B cell (primary cell): ENCODE measurements at regions not wholly inside any gene's neighbourhood (a gene's known extent, or its start where the extent isn't known, plus 50 kb on each side); places are given as distances from the start of the nearest gene placed in this dataset.

Experiments used
- ATAC-seq: fragments of 200-7000 bp; cut with Tn5 transposase; one replicate; pipeline ENCODE4 v1.10.0; 2021; ENCODE audit warnings: low read depth, mild to moderate bottlenecking, moderate number of reproducible peaks, moderate library complexity
- CTCF ChIA-PET: fragments of 350-600 bp; sonication (Branson Sonifier 250); formaldehyde crosslinking; loops from one replicate; lab custom pipeline; 2021; ENCODE audit warnings: antibody characterized with exemption, inconsistent platforms; lab: Charles Lee
- POLR2A ChIA-PET: fragments of 350-600 bp; sonication (Branson Sonifier 250); formaldehyde crosslinking; loops from one replicate; lab custom pipeline; 2021; ENCODE audit warnings: antibody characterized with exemption; lab: Charles Lee
- DNase-seq: peaks from one replicate; pipeline ENCODE4 v3.0.0; 2013
- H2AFZ ChIP-seq: 2 replicates; pipeline ENCODE4 v1.6.1; 2012; ENCODE audit warnings: mild to moderate bottlenecking, low read depth, low read length; ENCODE audit not compliant: insufficient read depth, poor library complexity, severe bottlenecking
- H3K27ac ChIP-seq, 2 donors: 1 replicate in 1 of 2; 2 replicates in 1 of 2; pipeline ENCODE4 v1.5.1; 2012 to 2013; ENCODE audit warnings: low read length in 2 of 2, mild to moderate bottlenecking in 2 of 2, moderate library complexity in 1 of 2
- H3K27me3 ChIP-seq, 4 experiments: fragments of 200-600 bp in 1 of 4; sonication (generic) in 1 of 4; replicated peaks in 1 of 4; 1 replicate in 2 of 4; 2 replicates in 2 of 4; pipeline versions ENCODE4 v1.6.1 to v1.7.0; 2013 to 2016; ENCODE audit warnings: low read length in 3 of 4, mild to moderate bottlenecking in 2 of 4, mixed read lengths in 1 of 4, moderate library complexity in 1 of 4; ENCODE audit not compliant: insufficient read depth in 4 of 4, control insufficient read depth in 3 of 4; ENCODE audit errors: control extremely low read depth in 1 of 4
- H3K36me3 ChIP-seq, 2 experiments: replicated peaks in 1 of 2; 1 replicate in 1 of 2; 2 replicates in 1 of 2; pipeline versions ENCODE4 v1.6.1 to v1.7.1; 2013; ENCODE audit warnings: low read length in 1 of 2; ENCODE audit not compliant: insufficient read depth in 2 of 2, control insufficient read depth in 1 of 2; ENCODE audit errors: control extremely low read depth in 1 of 2, extremely low read depth in 1 of 2
- H3K4me1 ChIP-seq, 2 donors: fragments of 200-600 bp in 1 of 2; sonication (generic) in 1 of 2; 1 replicate in 1 of 2; 2 replicates in 1 of 2; pipeline versions ENCODE4 v1.5.1 to v1.6.1; 2013 to 2017; ENCODE audit warnings: low read length in 2 of 2; ENCODE audit not compliant: control insufficient read depth in 2 of 2, insufficient read depth in 2 of 2
- H3K4me2 ChIP-seq: replicated peaks from 2 replicates; pipeline ENCODE3; 2012; ENCODE audit warnings: mild to moderate bottlenecking, low read depth, low read length; ENCODE audit not compliant: poor library complexity, severe bottlenecking
- H3K4me3 ChIP-seq, 5 experiments: fragments of 200-600 bp in 1 of 5; sonication (generic) in 1 of 5; 1 replicate in 3 of 5; 2 replicates in 2 of 5; pipeline versions ENCODE4 v1.5.1 to v1.7.0; 2011 to 2016; ENCODE audit warnings: low read length in 4 of 5, mild to moderate bottlenecking in 4 of 5, low read depth in 2 of 5, control low read depth in 1 of 5, moderate library complexity in 1 of 5; ENCODE audit not compliant: insufficient read depth in 1 of 5; ENCODE audit errors: control extremely low read depth in 1 of 5, extremely low read depth in 1 of 5
- H3K79me2 ChIP-seq: fragments of 200-600 bp; sonication (generic); one replicate; pipeline ENCODE4 v1.6.0; 2016; ENCODE audit warnings: low read length; ENCODE audit not compliant: control insufficient read depth, insufficient read depth
- H3K9ac ChIP-seq: fragments of 200-600 bp; sonication (generic); 2 replicates; pipeline ENCODE4 v1.6.1; 2017; ENCODE audit warnings: mild to moderate bottlenecking, low read length, moderate library complexity
- H3K9me3 ChIP-seq, 3 donors: one replicate each; pipeline versions ENCODE4 v1.6.1 to v1.7.1; 2013; ENCODE audit warnings: low read length in 2 of 3; ENCODE audit not compliant: control insufficient read depth in 2 of 3, insufficient read depth in 1 of 3; ENCODE audit errors: control extremely low read depth in 1 of 3
- H4K20me1 ChIP-seq: 2 replicates; pipeline ENCODE4 v1.6.0; 2012; ENCODE audit warnings: mild to moderate bottlenecking, low read length; ENCODE audit not compliant: insufficient read depth, control insufficient read depth, poor library complexity, severe bottlenecking
- H3K27ac Mint-ChIP-seq: one replicate; pipeline ENCODE4 v1.8.0; 2021; ENCODE audit warnings: mixed read lengths
- H3K27me3 Mint-ChIP-seq: one replicate; pipeline ENCODE4 v1.8.0; 2021; ENCODE audit warnings: mixed read lengths
- H3K4me1 Mint-ChIP-seq: one replicate; pipeline ENCODE4 v1.8.0; 2021; ENCODE audit warnings: mixed read lengths
- H3K4me3 Mint-ChIP-seq: one replicate; pipeline ENCODE4 v1.8.0; 2021; ENCODE audit warnings: mixed read lengths
- H3K9me3 Mint-ChIP-seq: one replicate; pipeline ENCODE4 v1.8.0; 2022; ENCODE audit warnings: mixed read lengths; ENCODE audit not compliant: insufficient read depth
- EZH2 ChIP-seq: IDR thresholded peaks from 2 replicates; pipeline ENCODE4 v1.6.1; 2012; ENCODE audit warnings: borderline replicate concordance, low read depth, mild to moderate bottlenecking, moderate library complexity, low read length; ENCODE audit not compliant: insufficient read depth, poor library complexity, severe bottlenecking
- WGBS: methylation state at CpG from one replicate; pipeline ENCODE4 v1.1.5; 2013; ENCODE audit warnings: missing lambda C conversion rate; ENCODE audit not compliant: insufficient coverage; 5-methylcytosine and 5-hydroxymethylcytosine counted together
- intact Hi-C: fragments of 100-400 bp; cut with micrococcal nuclease; formaldehyde crosslinking; loops from one replicate; pipeline ENCODE4 v1.10.0; 2022
- TF ChIP-seq, protein P1 (sequence below): fragments of 200-600 bp; IDR thresholded peaks from one replicate; pipeline ENCODE4 v1.8.0; 2022; ENCODE audit warnings: antibody characterized with exemption, mild to moderate bottlenecking

DNA sequence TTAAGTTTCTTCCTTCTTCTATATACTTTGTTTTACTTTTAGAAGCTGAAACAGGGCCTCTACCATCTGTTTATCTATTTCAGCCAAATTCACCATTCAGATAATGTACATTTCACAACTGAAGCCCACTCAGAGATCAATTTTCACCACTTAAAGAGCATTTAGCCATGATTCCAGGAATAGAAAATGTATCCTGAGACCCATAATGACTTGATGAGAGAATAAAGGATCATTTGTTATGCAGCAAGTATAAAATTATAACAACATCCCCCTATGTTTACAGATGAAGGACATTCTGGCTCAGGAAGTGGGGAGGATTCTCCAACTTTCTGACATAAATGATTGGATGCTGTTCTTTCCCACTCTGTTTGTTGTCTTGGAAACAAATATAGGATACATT, 962.1 kb upstream of the EEF2KMT start:
- intact Hi-C loops, result no loop called here
- Histone ChIP-seq H3K79me2 (no peaks in the 10 kb centered on the region), H3K27ac (no peak overlapping the region), H3K36me3 (no peaks in the 10 kb centered on the region), H3K9ac (no peak overlapping the region), H2AFZ (no peak overlapping the region), H3K9me3 (no peaks in the 10 kb centered on the region), H3K4me2 (no peak overlapping the region), H3K4me3 (no peak overlapping the region), H3K27me3 (no peaks in the 10 kb centered on the region), H3K4me1 (no peaks in the 10 kb centered on the region), H4K20me1 (no peaks in the 10 kb centered on the region)
- CTCF ChIA-PET, result no interaction called here
- POLR2A ChIA-PET, result no interaction called here
- DNase-seq (no peak), ATAC-seq (no peak)
- Mint-ChIP-seq H3K4me1 (no peaks in the 10 kb centered on the region), H3K4me3 (no peak overlapping the region), H3K27me3 (no peaks in the 10 kb centered on the region), H3K27ac (no peak overlapping the region), H3K9me3 (no peaks in the 10 kb centered on the region)
- TF ChIP-seq EZH2, result no peak
- TF ChIP-seq, protein P1, sequence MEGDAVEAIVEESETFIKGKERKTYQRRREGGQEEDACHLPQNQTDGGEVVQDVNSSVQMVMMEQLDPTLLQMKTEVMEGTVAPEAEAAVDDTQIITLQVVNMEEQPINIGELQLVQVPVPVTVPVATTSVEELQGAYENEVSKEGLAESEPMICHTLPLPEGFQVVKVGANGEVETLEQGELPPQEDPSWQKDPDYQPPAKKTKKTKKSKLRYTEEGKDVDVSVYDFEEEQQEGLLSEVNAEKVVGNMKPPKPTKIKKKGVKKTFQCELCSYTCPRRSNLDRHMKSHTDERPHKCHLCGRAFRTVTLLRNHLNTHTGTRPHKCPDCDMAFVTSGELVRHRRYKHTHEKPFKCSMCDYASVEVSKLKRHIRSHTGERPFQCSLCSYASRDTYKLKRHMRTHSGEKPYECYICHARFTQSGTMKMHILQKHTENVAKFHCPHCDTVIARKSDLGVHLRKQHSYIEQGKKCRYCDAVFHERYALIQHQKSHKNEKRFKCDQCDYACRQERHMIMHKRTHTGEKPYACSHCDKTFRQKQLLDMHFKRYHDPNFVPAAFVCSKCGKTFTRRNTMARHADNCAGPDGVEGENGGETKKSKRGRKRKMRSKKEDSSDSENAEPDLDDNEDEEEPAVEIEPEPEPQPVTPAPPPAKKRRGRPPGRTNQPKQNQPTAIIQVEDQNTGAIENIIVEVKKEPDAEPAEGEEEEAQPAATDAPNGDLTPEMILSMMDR, result no peak

DNA sequence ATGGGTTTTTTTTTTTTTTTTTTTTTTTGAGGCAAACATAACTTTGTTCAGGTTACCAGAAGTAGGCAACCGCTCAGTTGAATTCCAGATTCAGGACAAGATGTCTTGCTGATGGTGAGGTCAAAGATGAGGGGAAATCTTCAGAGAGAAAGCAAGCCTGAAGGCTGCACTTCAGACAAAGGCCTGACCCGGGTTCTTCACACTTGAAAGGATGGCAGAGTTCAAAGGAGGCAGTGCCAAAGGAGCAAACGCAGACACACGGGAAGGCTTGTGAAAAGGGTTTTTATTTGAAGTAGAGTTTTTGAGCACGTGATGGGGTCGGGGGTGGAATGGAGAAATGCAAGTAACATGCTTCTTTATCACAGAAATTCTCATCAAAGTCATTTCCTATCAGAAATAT, 960.2 kb upstream of the EEF2KMT start:
- H3K4me1 Mint-ChIP-seq, result no peaks in the 10 kb centered on the region
- no peaks in the 10 kb centered on the region for H3K9me3 ChIP-seq
- DNase-seq (no peak), ATAC-seq (no peak)
- no peak overlapping the region for H3K4me2 ChIP-seq
- no peaks in the 10 kb centered on the region for H3K79me2 ChIP-seq
- H4K20me1 ChIP-seq, result no peaks in the 10 kb centered on the region
- no peak overlapping the region for H2AFZ ChIP-seq
- no peak overlapping the region for H3K4me3 ChIP-seq
- WGBS, result 69% methylated on average over 4 of the region's 6 CpGs
- H3K27ac Mint-ChIP-seq, result no peak overlapping the region
- H3K27ac ChIP-seq, result no peak overlapping the region
- TF ChIP-seq EZH2, result no peak
- TF ChIP-seq, protein P1, result no peak
- H3K27me3 ChIP-seq, result no peaks in the 10 kb centered on the region
- intact Hi-C loops, result no loop called here
- H3K9ac ChIP-seq, result no peak overlapping the region
- no peaks in the 10 kb centered on the region for H3K9me3 Mint-ChIP-seq
- H3K36me3 ChIP-seq, result no peaks in the 10 kb centered on the region
- no peak overlapping the region for H3K4me3 Mint-ChIP-seq
- ChIA-PET POLR2A (no interaction called here), CTCF (no interaction called here)
- H3K27me3 Mint-ChIP-seq, result no peaks in the 10 kb centered on the region
- no peaks in the 10 kb centered on the region for H3K4me1 ChIP-seq
